GM19397 (cell line): ENCODE measurements at regions not wholly inside any gene's neighbourhood (a gene's known extent, or its start where the extent isn't known, plus 50 kb on each side); places are given as distances from the start of the nearest gene placed in this dataset.
"Not testable (repeated sequence)": the region's sequence is repeated elsewhere in the genome, so short reads cannot be mapped to it uniquely, and the experiment has no call there.

ENCODE experiments used
- ATAC-seq: cut with Tn5 transposase; IDR thresholded peaks from one replicate; pipeline ENCODE4 v1.9.1; 2021; ENCODE audit warnings: mild to moderate bottlenecking, moderate library complexity; ENCODE audit not compliant: unreplicated experiment

- ATAC-seq = no peak
These were observed 354.6 kb upstream of the MAF start for GRCh38 chr16:79954921-79955705.

GRCh38 chr16:79950932-79951719 is 350.6 kb upstream of the MAF start:
- no peak for ATAC-seq

- no peak for ATAC-seq
These were observed 348.9 kb upstream of the MAF start for GRCh38 chr16:79949417-79949816.

GRCh38 chr16:79947771-79948170 is 347.2 kb upstream of the MAF start:
- no peak for ATAC-seq

- no peak for ATAC-seq
These were observed 345.7 kb upstream of the MAF start for GRCh38 chr16:79946252-79946651.

GRCh38 chr16:79943736-79944135 is 343.2 kb upstream of the MAF start:
- no peak for ATAC-seq

- no peak for ATAC-seq
These were observed 338.0 kb upstream of the MAF start for GRCh38 chr16:79938575-79938974.

GRCh38 chr16:79937671-79938070 is 337.1 kb upstream of the MAF start:
- ATAC-seq = not testable (repeated sequence)

GRCh38 chr16:79933603-79934002 is 333.1 kb upstream of the MAF start:
- ATAC-seq = no peak

- no peak for ATAC-seq
These were observed 332.0 kb upstream of the MAF start for GRCh38 chr16:79932572-79932971.

GRCh38 chr16:79931721-79932120 is 331.2 kb upstream of the MAF start:
- no peak for ATAC-seq

- ATAC-seq = no peak
These were observed 328.9 kb upstream of the MAF start for GRCh38 chr16:79929260-79929965.

- no peak for ATAC-seq
These were observed 327.8 kb upstream of the MAF start for GRCh38 chr16:79928142-79928873.

GRCh38 chr16:79926451-79927205 is 326.1 kb upstream of the MAF start:
- ATAC-seq = no peak

GRCh38 chr16:79923431-79923830 is 322.9 kb upstream of the MAF start:
- no peak for ATAC-seq

- ATAC-seq = no peak
These were observed 320.1 kb upstream of the MAF start for GRCh38 chr16:79920685-79921084.

- no peak for ATAC-seq
These were observed 318.4 kb upstream of the MAF start for GRCh38 chr16:79918916-79919315.

- no peak for ATAC-seq
These were observed 315.2 kb upstream of the MAF start for GRCh38 chr16:79915761-79916160.

- ATAC-seq = no peak
These were observed 314.6 kb upstream of the MAF start for GRCh38 chr16:79914961-79915720.
